HG03521 (cell line): ENCODE measurements at regions not wholly inside any gene's neighbourhood (a gene's known extent, or its start where the extent isn't known, plus 50 kb on each side); places are given as distances from the start of the nearest gene placed in this dataset.
"Not testable (repeated sequence)": the region's sequence is repeated elsewhere in the genome, so short reads cannot be mapped to it uniquely, and the experiment has no call there.

Experiments used
- ATAC-seq: cut with Tn5 transposase; IDR thresholded peaks from one replicate; pipeline ENCODE4 v1.9.1; 2021; ENCODE audit warnings: mild to moderate bottlenecking, moderate library complexity; ENCODE audit not compliant: unreplicated experiment

DNA sequence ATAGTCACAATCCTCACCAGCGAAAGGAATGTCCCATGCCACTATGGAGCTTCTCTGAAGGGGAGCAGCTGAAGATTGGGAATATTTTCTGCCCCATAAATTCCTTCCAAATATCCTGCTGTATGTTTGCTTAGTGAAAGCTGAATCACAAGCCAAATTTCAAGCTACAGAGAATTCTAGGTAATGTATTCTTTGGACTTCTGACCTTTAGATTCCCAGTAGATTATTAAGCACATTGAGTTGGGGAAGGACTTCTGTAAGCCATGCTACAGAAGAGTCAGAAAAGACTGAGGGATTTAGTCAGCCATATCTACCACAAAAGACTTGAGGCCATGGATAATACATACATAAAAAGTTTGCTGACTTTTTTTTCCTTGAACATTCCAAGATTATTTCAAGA is 1342.0 kb upstream of the NUDT12 start:
- no peak for ATAC-seq

DNA sequence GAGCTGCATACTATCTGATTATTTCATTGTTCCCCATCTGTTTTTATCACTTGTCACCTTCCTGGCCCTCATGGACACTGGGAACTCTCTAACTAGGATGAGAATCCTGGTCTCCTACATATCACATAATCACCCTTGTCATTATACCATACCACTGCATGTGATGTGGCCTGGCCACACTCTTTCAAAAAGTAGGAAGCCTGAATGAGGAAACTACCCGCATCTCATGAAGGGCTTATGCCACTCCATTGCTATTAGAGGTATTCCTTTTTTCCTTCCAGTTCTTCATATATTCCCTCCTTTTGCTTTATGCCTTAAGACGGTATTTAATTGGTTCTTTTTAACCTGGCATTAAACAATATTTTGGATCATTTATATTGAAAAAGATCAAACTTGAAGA is 1341.4 kb upstream of the NUDT12 start:
- ATAC-seq, result no peak

DNA sequence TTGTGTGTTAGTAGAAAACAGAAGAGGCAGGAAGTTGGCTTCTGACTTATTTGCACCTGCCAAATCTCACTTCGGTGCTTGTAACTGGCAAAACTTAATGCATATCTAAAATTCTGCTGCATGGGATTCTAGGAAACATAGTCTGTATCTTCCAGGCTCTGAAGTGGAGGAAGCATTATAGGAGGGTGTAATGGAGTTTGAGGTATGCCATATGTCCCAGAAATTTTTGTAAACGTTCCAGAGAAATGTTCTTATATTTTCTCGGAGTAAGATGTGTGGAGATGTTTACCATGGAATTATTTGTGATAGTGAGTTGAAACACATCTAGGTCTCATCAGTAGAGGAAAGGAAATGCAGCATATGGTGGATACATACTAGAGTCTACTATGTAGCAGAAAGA is 1329.0 kb upstream of the NUDT12 start:
- no peak for ATAC-seq

DNA sequence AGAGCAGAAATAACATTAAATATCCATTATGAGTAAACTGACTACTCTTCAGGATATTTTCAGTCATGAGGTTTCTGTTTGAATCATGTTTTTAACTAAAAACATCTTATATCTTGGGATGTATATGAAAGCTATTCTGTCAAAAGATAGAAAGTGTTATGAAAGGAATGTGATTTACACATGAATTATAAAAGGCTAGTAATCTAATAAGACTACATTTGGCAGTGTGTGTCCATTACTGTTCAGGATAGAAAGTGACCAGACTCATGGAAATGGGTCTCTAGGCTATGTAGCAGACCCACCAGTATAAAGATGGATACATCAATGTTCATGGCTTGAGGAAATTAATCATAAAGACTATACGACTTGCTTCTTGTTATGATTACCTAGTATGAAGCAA is 1328.2 kb upstream of the NUDT12 start:
- no peak for ATAC-seq

DNA sequence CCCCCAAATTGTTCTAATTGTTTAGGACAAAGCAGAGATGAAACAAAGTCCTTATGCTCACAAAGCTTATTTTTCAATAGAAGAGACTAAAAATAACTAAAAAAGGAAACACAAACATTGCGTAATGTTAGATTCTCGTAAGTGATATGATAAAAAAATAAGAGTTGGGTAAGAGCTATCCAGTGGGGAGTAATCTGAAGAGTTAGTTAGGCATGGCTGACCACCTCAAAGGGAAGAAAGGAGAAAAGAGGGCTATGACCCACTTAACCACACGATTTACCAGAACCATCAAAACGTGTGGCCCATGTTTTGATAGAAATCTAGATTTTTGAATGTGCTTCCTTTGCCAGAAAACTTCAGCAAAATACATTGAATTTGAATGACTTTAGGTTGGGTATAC is 1296.8 kb upstream of the NUDT12 start:
- ATAC-seq, result no peak

DNA sequence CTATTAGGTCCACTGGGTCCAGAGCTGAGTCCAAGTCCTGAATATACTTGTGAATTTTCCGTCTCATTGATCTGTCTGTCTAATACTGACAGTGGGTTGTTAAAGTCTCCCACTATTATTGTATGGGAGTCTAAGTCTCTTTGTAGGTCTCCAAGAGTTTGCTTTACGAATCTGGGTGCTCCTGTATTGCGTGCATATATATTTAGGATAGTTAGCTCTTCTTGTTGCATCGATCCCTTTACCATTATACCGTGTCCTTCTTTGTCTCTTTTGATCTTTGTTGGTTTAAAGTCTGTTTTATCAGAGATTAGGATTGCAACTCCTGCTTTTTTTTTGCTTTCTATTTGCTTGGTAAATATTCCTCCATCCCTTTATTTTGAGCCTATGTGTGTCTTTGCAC is 1289.5 kb upstream of the NUDT12 start:
- ATAC-seq, result not testable (repeated sequence)

DNA sequence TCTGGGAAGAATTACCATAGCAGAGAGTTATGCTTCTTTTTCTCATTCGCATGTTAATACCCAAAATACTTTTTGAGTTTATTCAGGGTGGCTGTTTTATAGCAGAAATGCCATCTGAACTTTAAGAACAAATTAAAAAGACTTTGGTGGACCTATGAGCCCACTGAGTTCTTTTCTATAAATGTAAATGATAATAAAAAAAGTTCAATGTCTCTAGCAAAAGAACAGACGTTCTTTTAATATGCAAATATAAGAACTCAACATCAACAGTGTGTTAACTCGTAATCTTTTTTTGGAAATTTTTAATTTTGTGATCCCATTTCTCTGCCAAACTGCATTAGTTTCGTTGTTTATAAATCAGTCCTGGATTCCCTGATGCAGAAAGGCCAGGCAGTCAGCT is 1283.0 kb upstream of the NUDT12 start:
- no peak for ATAC-seq

DNA sequence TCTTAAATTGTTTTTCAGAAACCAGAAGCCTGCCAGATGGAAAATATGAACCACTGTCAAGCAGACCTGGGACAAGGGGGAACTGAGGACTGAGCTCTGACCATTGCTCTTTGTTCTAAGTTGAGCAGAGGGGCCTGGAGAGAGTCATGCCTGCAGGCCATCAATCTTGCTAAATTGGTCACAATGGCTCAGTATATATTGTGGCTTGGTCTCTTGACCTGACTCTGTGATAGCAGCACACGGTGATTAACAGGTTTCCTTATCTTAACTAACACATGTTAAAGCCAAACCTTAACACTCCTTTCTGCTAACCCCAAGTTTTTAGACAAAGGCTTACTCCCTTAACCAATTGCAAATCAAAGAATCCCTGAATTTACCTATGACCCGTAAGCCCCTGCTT is 1281.2 kb upstream of the NUDT12 start:
- ATAC-seq, result no peak

DNA sequence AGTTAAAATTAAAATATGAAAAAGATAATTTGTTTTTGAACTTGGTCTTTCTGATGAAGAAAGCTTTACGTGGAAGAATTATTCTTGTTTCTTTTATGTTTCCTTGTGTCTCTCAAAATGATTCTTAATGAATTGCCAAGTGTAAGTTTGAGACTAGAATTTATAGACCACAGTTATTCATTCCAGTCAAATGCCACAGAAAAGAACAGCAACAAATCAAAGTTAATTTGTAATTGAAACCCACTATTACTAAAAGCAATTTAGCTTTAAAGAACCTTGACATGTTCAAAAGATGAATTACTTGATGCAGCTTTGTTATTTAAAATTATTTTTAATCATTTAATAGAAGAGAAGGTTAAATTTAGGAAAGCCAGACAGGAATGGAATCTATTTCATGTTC is 1277.7 kb upstream of the NUDT12 start:
- no peak for ATAC-seq

DNA sequence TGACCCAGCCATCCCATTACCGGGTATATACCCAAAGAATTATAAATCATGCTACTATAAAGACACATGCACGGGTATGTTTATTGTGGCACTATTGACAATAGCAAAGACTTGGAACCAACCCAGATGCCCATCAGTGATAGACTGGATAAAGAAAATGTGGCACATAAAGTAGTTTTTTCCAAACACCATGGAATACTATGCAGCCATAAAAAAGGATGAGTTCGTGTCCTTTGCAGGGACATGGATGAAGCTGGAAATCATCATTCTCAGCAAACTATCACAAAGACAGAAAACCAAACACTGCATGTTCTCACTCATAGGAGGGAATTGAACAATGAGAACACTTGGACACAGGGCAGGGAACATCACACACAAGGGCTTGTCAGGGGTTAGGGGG is 1268.9 kb upstream of the NUDT12 start:
- ATAC-seq, result not testable (repeated sequence)

DNA sequence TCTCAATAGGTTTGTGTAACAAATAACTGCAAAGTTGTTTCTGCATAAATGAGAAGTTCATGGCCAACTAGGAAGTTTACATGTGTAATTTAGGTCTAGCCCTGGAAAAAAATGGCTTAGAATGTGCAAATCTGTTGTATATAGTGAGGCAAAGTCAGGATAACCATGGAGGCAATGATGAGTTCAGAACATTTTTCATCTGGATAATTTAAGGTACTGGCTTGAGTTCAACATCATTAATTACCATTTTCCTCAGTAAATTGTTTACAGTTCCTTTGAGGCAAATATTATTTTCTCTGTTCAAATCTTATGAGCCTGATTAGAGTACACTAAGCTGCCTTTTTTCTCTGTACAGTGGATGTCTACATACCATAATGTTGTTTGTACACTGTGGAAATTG is 1259.0 kb upstream of the NUDT12 start:
- ATAC-seq, result no peak

DNA sequence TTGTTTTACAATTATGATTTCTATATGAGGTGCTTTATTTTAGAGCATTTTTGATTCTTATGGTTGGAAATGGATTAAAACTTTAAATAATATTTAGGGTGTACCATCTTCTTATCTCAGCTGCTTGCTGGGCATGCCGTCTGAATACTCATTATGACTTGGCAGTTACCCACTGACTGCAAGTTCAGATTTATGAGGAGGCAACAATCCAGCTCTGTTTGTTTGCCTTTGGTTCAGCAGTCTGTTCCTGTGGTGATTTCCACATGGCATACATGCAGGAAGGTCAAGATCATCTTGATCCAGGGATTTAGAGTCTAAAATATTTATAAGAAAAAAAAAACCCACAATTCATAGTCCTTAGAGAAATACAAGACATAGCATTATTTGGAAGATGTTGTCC is 1254.5 kb upstream of the NUDT12 start:
- no peak for ATAC-seq

DNA sequence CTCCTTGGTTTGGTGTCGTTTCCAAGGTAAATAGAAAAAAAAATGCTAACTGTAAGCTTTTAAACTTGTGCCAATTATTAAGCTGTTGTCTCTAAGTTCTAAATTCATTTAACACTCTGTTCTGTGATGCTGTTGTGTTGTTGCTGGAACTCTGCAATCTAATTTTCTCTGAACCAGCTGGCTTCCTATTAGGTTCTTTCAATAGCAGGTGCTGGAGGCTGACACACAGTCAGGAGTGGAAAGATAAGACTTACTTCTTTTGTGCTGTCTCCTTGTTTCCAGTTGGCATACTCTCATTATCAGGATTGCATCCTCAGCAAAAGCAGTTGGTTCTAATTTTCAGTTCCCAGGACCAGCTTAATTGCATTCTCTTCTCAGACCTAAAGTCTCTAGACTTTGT is 1252.6 kb upstream of the NUDT12 start:
- ATAC-seq, result no peak

DNA sequence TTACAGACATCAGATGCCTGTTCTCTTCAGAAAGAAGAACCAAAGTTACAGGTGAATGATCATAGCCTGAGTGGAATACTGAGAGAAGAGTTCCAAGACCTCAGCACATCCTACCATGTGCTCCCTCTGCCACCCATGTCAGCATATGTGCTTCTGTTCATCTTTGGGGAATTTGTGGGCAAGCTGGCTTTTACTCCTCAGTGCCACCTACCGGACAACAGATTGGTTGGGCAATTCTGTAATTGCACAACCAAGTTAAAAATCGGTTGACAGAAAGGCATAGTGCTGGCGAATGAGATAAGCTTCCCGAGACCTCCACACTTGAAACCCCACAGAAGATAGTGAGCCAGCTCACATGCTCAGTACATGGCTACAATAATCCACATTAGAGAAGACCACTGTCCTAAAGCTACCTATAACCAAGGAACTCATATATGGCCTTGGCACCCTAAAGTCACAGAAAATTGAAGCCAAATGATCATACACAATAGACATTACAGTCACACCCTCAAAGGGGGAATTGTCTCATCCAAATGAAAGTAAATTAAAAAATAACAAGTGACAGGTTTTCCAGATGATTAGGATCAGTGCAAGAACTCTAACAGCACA is 1238.0 kb upstream of the NUDT12 start:
- ATAC-seq, result no peak

DNA sequence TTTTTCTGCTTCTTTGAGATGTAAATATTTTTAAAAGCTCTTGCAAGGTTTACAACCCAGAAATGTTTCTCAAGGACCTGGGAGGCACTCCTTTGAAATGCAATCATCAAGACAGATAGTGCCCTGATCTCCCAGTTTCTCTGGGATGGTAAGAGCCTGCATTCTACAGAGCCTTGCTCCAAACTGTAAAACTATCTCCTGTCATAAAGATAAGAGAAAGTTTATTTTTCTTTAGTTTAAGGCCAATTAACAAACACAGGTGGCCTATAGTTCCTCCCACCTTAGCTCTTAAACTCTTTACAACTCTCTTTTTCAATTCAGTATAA is 1231.1 kb upstream of the NUDT12 start:
- ATAC-seq, result no peak

DNA sequence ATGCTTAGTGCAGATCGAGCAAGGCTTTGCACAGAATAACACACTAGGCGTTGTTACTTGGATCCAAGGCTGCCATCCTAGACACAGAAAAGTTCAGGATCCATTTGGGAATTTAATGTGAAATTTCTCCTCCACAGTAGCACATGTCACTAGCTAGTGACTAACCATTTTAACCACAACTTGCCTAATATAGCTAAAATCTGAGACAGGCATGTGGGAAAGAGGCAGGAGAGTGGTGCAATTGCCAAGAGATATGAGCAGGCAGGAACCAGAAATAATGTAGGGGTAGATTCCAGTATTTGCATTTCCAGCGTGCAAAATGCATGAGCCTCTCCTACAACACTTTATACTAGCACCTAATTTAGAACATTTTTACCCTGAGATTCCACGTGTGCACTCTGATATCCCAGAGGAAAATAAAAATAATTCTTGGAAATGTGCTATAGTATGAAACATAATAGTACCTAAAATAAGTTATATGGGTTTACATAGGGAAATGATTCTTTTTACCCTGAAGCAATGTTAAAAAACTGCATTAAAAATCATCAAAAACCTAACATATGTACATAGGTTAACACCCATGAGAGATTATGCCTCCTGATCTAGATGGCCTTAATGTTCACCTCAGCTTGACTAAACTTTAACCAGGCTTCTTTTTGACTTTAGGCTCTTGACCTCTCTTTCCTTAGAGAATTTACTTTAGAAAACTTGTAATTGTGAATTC is 1230.6 kb upstream of the NUDT12 start:
- no peak for ATAC-seq

DNA sequence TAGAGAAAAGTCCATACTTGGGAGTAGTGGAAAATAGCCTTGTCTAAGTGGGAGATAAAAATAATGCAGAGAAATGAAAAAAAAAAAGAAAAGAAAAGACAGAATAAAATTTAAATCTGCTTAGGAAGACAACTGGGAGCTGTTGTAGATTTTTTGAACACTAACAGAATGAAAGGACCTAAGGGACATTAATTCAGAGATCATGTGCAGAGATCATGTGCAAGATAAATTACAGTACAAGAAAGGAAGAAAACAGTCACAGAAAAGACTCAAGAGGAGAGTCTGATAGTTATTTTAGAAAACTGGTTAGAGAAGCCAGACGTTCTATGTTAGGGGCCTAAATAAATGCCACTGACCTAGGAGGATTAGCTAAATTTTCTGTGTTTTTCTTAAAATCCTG is 1226.8 kb upstream of the NUDT12 start:
- ATAC-seq, result no peak

DNA sequence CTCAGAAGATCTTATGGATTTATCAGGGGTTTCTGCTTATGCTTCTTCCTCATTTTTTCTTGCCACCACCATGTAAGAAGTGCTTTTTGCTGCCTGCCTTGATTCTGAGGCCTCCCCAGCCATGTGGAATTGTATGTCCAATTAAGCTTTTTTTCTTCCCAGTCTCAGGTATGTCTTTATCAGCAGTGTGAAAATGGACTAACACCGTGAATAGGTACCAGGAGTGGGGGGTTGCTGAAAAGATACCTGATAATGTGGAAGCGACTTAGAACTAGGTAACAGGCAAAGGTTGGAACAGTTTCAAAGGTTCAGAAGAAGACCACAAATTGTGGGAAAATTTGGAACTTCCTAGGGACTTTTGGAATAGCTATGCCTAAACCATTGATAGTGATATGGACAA is 1222.5 kb upstream of the NUDT12 start:
- ATAC-seq, result no peak

DNA sequence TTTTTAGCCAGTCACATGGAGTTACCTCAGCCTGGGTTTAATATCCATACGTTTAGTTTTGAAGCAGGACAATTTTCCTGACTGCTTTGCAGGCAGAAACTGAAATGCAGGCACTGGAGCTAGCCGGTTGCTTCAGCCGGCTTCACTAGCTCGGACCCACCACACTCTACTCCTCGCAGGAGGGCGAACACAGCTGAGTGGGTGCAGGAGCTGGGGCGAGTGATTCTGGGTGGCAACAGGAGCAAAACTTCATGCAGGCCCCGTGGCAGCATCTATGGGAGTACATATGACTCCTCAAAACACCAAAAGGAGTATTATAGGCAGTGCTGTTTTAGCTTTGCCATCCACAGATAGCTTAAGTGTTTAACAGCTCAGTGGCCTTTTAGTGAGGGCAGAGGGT is 1211.8 kb upstream of the NUDT12 start:
- ATAC-seq, result no peak

DNA sequence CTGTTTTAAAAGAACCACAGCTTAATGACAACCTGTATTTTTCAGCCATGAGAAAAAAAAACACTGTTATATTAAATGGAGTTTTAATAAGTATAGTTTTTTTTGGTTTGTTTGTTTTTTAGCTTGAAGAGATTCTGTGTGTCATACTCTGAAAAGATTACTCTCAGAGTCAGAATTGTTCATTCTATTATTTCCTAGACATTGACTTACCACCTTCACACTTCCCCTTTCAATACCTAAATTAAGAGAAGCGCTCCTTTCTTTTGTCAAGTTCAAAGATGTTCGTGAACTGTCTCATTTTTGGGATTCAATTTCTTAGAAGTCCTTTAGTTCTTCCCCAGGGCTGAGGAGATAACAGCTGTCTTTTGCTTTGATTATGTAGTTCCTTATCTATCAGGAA is 1201.6 kb upstream of the NUDT12 start:
- no peak for ATAC-seq

DNA sequence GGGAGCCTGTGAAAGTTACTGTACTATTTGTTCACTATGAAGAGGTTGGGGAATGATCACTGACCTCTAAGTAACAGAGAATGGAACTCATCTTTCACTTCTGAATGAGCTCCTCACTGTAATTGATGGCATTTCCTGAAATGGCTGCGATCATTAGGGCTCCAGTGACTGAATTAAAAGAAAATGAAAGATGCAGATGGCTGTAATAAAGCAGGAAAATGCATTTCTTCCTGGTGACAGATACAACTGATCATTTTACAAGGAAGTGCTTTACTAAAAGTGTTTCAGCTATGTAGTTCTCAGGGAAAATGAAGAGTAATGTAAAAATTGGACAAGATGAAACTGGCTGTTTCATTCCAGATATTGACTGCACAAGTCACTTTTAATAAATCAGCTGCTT is 1200.6 kb upstream of the NUDT12 start:
- no peak for ATAC-seq

DNA sequence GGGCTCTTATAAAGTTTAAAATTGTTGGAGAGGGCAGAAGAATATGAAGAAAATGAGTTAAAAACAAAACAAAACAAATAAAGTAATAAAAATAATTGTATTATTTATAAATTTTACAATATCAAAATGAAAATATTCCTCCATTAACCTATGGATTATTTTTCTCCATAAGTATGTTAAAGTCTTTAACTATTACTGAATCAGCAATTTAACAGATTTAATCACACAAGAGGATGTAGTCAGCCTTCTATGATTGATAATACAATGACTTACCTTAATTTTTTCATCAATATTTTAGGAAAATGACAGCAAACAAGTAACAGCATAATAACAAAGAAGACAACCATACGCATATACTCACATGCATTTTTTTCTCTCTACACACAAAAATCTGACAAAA is 1195.3 kb upstream of the NUDT12 start:
- no peak for ATAC-seq

DNA sequence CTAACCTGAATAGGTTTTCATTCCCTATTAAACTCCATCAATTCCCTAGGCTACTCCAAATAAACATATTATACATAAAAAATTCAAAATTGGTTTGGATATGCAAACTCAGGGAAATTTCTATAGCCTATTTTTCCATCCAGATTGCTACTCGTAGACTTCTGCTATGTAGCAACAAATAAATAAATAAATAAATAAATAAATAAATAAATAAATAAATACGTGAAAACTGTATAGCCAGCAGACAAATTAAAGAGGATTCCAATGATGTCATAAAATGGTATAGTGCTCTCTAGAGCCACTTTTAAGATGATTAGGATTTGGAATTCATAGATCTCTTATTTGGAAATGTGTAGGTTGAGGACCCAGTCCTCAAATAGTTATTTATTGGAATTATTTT is 1193.2 kb upstream of the NUDT12 start:
- no peak for ATAC-seq
